ENCODE measurements at regions not wholly inside any gene's neighbourhood (a gene's known extent, or its start where the extent isn't known, plus 50 kb on each side); places are given as distances from the start of the nearest gene placed in this dataset.

DNA sequence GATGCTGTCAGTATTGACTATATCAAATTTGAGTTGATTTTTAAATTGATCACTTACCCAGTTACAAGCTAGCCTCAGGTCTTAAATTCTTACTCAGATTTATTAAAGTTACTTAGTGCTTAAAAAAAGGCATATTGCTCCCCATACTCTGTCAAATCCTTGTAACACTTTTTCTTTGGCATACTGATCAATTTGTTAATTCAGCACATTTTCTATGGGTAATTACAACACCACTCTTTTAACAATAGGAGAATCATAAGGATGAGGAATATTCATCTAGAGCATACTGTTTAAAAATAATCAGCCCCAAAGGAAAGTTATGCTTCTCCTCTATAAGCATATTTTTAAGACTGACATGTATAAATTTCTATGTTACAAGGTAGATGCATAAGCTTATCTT, 482.5 kb downstream of the PABPC4L start:
- TF ChIP-seq CTCF (IDR thresholded peaks at IDR 0.05; ENCODE audit: insufficient read depth, low read length): no peak
- no peak for TF ChIP-seq REST (IDR thresholded peaks at IDR 0.05; ENCODE audit: insufficient replicate concordance, low read depth)
